ENCODE measurements at regions not wholly inside any gene's neighbourhood (a gene's known extent, or its start where the extent isn't known, plus 50 kb on each side); places are given as distances from the start of the nearest gene placed in this dataset.
"Not testable (repeated sequence)": the region's sequence is repeated elsewhere in the genome, so short reads cannot be mapped to it uniquely, and the experiment has no call there.

- DNase-seq (ENCODE audit: low read depth) = no peak
These were observed 280.2 kb upstream of the GALNTL6 start for GRCh38 chr4:171532968-171533367.

- DNase-seq (ENCODE audit: low read depth) = no peak
These were observed 288.3 kb upstream of the GALNTL6 start for GRCh38 chr4:171524903-171525302.

- DNase-seq (ENCODE audit: low read depth) = no peak
These were observed 291.5 kb upstream of the GALNTL6 start for GRCh38 chr4:171521726-171522125.

- no peak for DNase-seq (ENCODE audit: low read depth)
These were observed 293.7 kb upstream of the GALNTL6 start for GRCh38 chr4:171519457-171519856.

DNA sequence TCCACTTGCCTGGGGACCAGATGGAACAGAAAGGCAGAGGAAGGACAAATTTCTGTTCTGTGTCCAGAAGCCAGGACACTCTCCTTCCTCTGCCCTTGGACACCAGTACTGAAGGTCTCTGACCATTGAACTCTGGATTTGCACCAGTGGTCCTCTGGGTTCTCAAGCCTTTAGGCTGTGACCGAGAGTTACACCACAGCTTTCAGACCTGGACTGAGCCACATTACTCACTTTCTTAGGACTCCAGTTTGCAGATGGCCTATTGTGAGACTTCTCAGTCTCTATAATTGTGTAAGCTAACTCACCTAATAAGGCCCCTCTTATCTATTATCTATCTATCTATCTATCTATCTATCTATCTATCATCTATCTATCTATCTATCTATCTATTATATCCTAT, 295.3 kb upstream of the GALNTL6 start:
- DNase-seq (ENCODE audit: low read depth) = no peak

DNA sequence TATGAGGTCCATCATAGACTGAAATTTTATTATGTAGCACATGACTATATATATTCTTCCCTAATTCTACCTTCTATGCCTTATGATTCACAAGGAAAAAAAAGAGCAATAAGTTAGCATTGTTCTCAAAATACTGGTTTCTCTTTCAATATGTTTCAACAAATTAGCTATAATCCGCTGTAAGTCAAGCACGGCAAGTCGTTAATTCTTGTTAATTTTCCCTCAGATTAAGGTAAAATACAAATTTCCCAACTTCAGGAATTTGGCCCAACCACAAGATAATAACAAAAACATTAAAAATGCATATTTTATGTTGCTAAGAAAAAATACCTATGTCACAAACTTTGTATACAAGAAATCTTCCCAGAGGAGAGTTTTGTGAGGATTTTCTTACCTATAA, 296.5 kb upstream of the GALNTL6 start:
- DNase-seq (ENCODE audit: low read depth) = no peak

- DNase-seq (ENCODE audit: low read depth) = no peak
These were observed 328.5 kb upstream of the GALNTL6 start for GRCh38 chr4:171484681-171485080.

DNA sequence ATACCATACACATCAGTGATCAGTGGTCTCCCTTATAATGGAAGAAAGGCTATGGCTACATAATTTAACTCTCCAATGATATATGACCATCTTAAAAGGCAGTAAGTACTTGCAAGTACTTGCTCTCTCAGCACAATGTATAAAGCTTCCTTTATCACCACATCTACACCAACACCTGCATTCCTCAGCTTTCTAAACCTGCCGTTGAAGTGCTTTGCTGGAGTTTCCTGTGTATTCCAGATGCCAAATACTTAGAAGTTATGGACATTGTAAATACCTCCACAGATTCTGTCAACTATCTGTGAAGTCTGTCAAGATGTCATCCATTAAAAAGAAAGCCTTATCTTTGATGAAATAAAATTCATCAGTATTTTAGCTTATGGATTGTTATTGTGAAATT, 335.0 kb upstream of the GALNTL6 start:
- no peak for DNase-seq (ENCODE audit: low read depth)

DNA sequence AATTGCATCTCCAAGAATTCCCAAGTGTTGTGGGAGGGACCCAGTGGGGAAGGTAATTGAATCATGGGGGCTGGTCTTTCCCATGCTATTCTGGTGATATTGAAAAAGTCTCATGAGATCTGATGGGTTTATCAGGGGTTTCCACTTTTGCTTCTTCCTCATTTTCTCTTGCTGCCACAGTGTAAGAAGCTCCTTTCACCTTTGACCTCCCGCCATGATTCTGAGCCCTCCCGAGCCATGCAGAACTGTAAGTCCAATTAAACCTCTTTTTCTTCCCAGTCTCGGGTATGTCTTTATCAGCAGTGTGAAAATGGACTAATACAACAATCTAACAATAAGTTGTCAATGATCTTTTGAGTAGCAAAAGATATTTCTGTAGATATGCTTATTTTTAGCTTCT, 338.1 kb upstream of the GALNTL6 start:
- not testable (repeated sequence) for DNase-seq (ENCODE audit: low read depth)

DNA sequence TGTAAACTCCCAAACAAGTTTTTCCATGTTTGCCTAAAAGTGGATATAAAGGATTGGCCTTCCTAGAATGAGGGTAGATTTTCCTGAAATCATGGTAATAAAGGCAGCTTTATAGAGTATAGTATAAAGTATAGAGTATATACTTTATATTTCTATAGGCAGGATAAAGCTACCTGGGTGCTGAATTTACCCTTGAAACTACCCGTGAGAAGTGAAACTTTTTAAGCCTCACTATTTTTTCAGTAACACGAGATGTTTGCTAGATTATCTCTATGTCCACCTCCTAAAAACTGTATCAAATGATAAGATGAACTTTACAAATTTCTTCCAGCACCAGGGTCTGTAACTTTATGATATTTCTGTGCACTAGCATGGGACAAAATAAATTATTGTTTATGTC, 340.0 kb upstream of the GALNTL6 start:
- no peak for DNase-seq (ENCODE audit: low read depth)

DNA sequence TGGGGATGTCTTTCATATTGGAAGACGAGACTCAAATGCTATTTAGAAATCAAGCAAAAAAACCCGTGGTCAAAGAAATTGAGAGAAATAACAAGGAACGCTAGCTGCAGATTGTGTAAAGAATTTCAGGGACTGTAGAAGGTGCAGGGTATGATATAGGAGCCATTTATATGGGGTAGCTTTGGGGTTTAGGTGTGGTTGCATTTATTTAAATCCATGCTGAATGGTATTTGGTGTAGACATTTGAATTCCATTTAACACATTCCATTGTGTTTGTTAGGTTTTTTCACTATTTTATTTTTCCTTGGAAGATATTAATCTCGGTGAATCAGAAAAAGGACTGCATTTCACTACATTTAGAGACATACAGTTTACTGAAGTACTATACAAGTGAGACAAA, 341.0 kb upstream of the GALNTL6 start:
- no peak for DNase-seq (ENCODE audit: low read depth)

GRCh38 chr4:171464499-171464898, 348.7 kb upstream of the GALNTL6 start:
- no peak for DNase-seq (ENCODE audit: low read depth)

- no peak for DNase-seq (ENCODE audit: low read depth)
These were observed 352.0 kb upstream of the GALNTL6 start for GRCh38 chr4:171461191-171461590.

- no peak for DNase-seq (ENCODE audit: low read depth)
These were observed 364.2 kb upstream of the GALNTL6 start for GRCh38 chr4:171448919-171449481.

- no peak for DNase-seq (ENCODE audit: low read depth)
These were observed 364.8 kb upstream of the GALNTL6 start for GRCh38 chr4:171448358-171448757.

- DNase-seq (ENCODE audit: low read depth) = no peak
These were observed 371.8 kb upstream of the GALNTL6 start for GRCh38 chr4:171441300-171441941.

- no peak for DNase-seq (ENCODE audit: low read depth)
These were observed 379.5 kb upstream of the GALNTL6 start for GRCh38 chr4:171433674-171434073.

- no peak for DNase-seq (ENCODE audit: low read depth)
These were observed 380.7 kb upstream of the GALNTL6 start for GRCh38 chr4:171432536-171432935.

DNA sequence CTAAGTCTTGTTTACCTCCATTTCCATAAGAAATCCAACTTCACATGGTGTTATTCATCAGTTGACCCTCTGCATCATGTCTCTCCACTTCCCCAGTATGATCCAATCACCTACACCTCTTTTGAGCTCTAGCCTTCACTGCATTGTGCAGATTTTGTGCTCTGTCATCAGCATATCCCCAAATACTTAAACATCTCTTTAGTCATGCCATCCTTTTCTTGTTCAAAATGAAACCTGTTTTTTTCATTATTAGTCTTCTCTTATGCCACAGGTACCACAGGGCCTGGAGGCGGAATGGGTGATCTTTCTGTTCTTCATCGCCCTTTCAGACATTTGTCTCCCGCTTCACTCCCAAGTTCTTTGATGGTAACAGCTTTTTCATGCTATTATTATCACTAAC, 382.7 kb upstream of the GALNTL6 start:
- no peak for DNase-seq (ENCODE audit: low read depth)

DNA sequence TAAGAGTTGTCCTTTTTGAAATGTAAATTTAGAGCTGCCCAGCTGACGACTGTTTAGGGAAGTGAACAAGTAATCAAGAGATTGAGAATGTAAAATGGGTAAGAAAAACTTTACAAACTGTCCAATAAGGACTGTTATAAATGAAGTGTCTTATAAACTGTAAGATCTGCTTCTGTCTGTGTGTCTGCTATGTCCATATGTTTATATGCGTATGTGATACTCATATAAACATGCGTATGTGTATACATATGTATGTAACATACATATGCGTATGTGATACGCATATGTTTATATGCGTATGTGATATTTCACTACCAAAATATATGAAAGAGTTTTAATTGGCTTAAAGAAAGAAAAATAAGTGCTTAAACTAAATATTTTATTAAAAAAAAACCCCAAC, 416.0 kb upstream of the GALNTL6 start:
- DNase-seq (ENCODE audit: low read depth) = no peak

- no peak for DNase-seq (ENCODE audit: low read depth)
These were observed 422.6 kb upstream of the GALNTL6 start for GRCh38 chr4:171390626-171391025.

- no peak for DNase-seq (ENCODE audit: low read depth)
These were observed 434.9 kb upstream of the GALNTL6 start for GRCh38 chr4:171378323-171378722.

DNA sequence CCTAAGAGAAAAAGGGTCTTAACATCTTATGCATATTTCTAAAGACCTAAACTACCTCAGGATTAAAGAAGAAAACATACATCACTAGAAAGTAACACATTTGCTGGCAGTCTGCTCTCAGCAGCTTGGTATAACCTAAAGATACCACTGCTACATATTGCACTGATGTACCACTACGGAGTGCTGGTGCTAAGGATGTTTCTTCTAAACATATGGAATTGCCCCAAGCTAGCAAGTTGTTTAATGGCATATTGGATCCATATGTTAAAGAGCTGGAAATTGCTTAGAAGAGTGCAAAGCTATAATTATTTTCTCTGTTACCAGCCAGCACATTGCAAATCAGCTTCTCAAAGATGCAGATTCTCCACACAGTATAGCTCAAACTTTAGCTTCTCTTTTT, 436.5 kb upstream of the GALNTL6 start:
- no peak for DNase-seq (ENCODE audit: low read depth)

GRCh38 chr4:171353535-171353934, 459.7 kb upstream of the GALNTL6 start:
- no peak for DNase-seq (ENCODE audit: low read depth)
